Gastroesophageal sphincter (tissue), 3 donors: ENCODE measurements at regions not wholly inside any gene's neighbourhood (a gene's known extent, or its start where the extent isn't known, plus 50 kb on each side); places are given as distances from the start of the nearest gene placed in this dataset.

Experiments
- EP300 ChIP-seq: sonication (generic); formaldehyde crosslinking; IDR thresholded peaks from one replicate; pipeline ENCODE4 v1.6.1; 2017; ENCODE audit warnings: antibody characterized with exemption, mild to moderate bottlenecking
- POLR2A ChIP-seq, 2 donors: fragments of 450-650 bp; IDR thresholded peaks; one replicate each; pipeline ENCODE4 v1.6.1; 2017; ENCODE audit warnings: antibody characterized with exemption in 2 of 2, mild to moderate bottlenecking in 2 of 2, moderate library complexity in 1 of 2
- POLR2AphosphoS5 ChIP-seq: sonication (generic); formaldehyde crosslinking; IDR thresholded peaks from one replicate; pipeline ENCODE4 v1.6.1; 2017; ENCODE audit warnings: antibody characterized with exemption
- TF ChIP-seq, protein P1 (sequence below), 4 experiments: fragments of 200-600 bp in 2 of 4; fragments of 450-650 bp in 2 of 4; sonication (generic) in 1 of 4; IDR thresholded peaks; one replicate each; pipeline ENCODE4 v1.5.1; 2017 to 2019; ENCODE audit warnings: antibody characterized with exemption in 4 of 4, mild to moderate bottlenecking in 2 of 4, moderate library complexity in 2 of 4

GRCh38 chr11:81449588-81450156, 1284.0 kb downstream of the FAM181B start:
- TF ChIP-seq, protein P1, sequence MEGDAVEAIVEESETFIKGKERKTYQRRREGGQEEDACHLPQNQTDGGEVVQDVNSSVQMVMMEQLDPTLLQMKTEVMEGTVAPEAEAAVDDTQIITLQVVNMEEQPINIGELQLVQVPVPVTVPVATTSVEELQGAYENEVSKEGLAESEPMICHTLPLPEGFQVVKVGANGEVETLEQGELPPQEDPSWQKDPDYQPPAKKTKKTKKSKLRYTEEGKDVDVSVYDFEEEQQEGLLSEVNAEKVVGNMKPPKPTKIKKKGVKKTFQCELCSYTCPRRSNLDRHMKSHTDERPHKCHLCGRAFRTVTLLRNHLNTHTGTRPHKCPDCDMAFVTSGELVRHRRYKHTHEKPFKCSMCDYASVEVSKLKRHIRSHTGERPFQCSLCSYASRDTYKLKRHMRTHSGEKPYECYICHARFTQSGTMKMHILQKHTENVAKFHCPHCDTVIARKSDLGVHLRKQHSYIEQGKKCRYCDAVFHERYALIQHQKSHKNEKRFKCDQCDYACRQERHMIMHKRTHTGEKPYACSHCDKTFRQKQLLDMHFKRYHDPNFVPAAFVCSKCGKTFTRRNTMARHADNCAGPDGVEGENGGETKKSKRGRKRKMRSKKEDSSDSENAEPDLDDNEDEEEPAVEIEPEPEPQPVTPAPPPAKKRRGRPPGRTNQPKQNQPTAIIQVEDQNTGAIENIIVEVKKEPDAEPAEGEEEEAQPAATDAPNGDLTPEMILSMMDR (IDR thresholded peaks at IDR 0.05): no peak
- TF ChIP-seq POLR2A (IDR thresholded peaks at IDR 0.05) (no peak), POLR2AphosphoS5 (no peak), EP300 (no peak)
